Hindlimb muscle (tissue), 1 donor: ENCODE measurements at regions not wholly inside any gene's neighbourhood (a gene's known extent, or its start where the extent isn't known, plus 50 kb on each side); places are given as distances from the start of the nearest gene placed in this dataset.

Experiments used
- DNase-seq: peaks from one replicate; pipeline ENCODE4 v3.0.0-alpha.2; 2013

- DNase-seq = no peak
These were observed 185.2 kb downstream of the KLF13 start for GRCh38 chr15:31511707-31512310.

- DNase-seq = no peak
These were observed 186.5 kb downstream of the KLF13 start for GRCh38 chr15:31513178-31513577.

GRCh38 chr15:31516440-31516839 lies 189.8 kb downstream of the KLF13 start:
- no peak for DNase-seq

GRCh38 chr15:31516874-31517273 lies 190.2 kb downstream of the KLF13 start:
- no peak for DNase-seq

GRCh38 chr15:31517711-31518110 lies 191.1 kb downstream of the KLF13 start:
- no peak for DNase-seq

- no peak for DNase-seq
These were observed 195.4 kb downstream of the KLF13 start for GRCh38 chr15:31522028-31522427.

- no peak for DNase-seq
These were observed 196.5 kb downstream of the KLF13 start for GRCh38 chr15:31523027-31523654.

- no peak for DNase-seq
These were observed 197.0 kb downstream of the KLF13 start for GRCh38 chr15:31523655-31524049.

GRCh38 chr15:31525185-31525695 lies 198.6 kb downstream of the KLF13 start:
- no peak for DNase-seq

- no peak for DNase-seq
These were observed 199.5 kb downstream of the KLF13 start for GRCh38 chr15:31525988-31526665.

GRCh38 chr15:31526916-31527690 lies 200.5 kb downstream of the KLF13 start:
- no peak for DNase-seq

GRCh38 chr15:31528846-31529245 lies 202.2 kb downstream of the KLF13 start:
- DNase-seq = no peak

- no peak for DNase-seq
These were observed 211.3 kb downstream of the KLF13 start for GRCh38 chr15:31537770-31538592.

GRCh38 chr15:31540633-31541032 lies 214.0 kb downstream of the KLF13 start:
- DNase-seq = no peak

GRCh38 chr15:31544361-31544760 lies 217.7 kb downstream of the KLF13 start:
- DNase-seq = no peak

GRCh38 chr15:31545257-31545656 lies 218.6 kb downstream of the KLF13 start:
- no peak for DNase-seq

- no peak for DNase-seq
These were observed 223.8 kb downstream of the KLF13 start for GRCh38 chr15:31550211-31550977.

GRCh38 chr15:31551323-31551722 lies 224.7 kb downstream of the KLF13 start:
- no peak for DNase-seq

GRCh38 chr15:31552482-31553099 lies 226.0 kb downstream of the KLF13 start:
- DNase-seq = no peak

- peak; percentile 19 for DNase-seq
These were observed 227.6 kb downstream of the KLF13 start for GRCh38 chr15:31554261-31554660.

- no peak for DNase-seq
These were observed 228.4 kb downstream of the KLF13 start for GRCh38 chr15:31555022-31555421.
